Stimulated activated CD4-positive, alpha-beta T cell treated with anti-CD3 and anti-CD28 coated beads, Interleukin-12 subunit alpha, Interleukin-12 subunit beta, amount 100 ng/mL, for 4 hours (primary cell): ENCODE measurements at regions not wholly inside any gene's neighbourhood (a gene's known extent, or its start where the extent isn't known, plus 50 kb on each side); places are given as distances from the start of the nearest gene placed in this dataset.

Source experiments
- DNase-seq: peaks from one replicate; pipeline ENCODE4 v3.0.0-alpha.2; 2020

DNA sequence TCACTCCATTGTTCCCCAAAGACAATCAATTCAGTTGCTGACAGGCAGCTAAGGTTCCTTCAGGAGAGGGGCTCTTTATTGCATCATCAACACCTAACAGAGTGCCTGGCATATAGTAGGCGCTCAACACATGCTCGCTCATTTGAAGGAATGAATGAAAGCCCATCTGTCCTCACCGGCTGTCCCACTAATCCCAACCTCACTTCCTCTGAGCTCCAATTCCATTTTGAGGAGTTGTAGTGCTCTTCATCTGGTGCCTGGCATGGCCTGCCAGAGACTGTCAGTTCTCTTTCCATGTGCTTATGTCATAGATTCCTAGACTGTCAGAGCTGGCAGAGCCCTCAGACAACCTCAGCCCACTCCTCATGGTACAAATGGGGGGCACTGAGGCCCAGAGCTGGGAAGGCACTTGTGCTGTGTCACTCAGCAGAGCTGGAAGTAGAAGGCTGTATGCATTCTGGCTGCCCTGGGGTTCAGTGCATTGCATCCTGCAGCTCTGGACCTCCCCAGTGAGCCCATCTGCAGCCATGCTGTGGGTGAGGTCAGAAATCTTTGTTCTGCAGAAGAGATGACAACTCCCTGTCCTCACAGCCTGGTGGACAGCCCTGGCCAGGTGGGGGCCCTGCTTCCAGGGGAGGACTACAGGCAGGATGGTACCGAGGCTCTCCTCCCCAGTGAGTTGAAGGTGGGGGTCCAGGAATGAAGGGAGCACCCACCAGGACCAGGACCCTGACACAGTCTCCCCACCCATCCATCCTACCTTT lies 134.9 kb upstream of the PJA1 start:
- DNase-seq = no peak

DNA sequence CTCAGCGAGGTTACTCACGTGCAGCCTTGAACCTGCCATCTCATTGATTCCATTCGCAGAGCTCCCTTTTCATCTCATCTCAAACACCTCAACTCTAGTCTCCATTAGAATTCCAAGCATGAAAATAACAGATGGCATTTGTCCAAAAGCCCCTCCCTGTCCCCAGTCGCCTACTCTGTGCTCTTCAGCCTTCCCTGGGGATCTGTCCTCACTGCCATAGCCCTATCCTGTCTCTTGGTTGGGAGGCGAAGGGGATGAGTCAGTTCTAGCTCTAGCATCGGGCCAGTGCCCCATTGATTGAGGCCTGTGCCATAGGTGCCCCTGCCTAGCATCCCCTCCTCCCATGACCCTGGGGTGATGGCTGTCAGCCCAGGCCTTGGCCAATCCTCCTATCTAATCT lies 134.0 kb upstream of the PJA1 start:
- DNase-seq = no peak

DNA sequence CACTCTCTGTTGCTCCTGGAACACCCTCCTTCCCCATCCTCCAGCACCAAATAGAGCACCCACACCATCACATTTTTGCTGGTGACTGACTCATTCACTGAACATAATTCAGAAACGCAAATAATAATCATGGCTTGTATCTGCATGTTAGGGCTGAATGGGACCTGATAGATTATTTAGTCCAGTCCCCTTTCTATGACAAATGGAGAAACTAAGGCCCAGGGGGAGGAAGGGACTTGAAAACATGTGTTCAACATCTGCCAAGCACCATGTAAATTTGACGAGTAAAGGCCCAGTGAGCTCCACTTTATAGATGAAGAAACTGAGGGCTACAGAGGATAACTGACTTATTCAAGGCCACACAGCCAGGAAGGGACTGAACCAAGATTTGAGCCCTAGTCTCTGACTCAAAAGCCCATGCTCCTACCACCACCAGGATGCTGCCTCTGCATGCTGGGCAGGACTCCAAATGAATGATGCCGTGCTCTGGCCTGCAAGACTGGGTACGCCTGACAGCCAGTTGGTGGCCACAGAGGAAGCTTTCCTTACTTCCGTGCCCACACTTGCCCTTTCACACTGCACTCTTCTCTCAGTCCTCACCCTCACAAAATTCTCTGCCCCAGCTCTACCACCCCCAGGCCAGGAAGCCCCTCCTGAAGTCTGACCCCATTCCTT lies 133.3 kb upstream of the PJA1 start:
- DNase-seq = no peak

DNA sequence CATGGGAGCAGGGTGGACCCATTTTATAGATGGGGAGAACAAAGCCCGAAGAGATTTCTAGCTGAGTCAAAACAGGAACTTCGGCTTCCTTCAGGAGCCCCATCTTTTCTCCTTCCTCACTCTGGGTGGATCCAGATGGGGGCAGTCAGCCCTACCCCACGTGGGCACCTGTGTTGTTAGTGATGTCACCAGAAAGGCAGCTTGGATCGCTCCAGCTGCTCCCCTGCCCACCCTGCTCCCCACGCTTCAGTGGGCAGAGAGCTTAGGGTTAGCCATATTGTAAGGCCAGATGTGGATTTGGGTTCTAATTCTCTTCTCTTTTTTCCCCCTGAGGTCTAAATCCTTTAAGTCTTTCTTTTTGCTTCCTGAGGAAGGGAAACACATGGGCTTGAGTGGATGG lies 132.3 kb upstream of the PJA1 start:
- DNase-seq = no peak

DNA sequence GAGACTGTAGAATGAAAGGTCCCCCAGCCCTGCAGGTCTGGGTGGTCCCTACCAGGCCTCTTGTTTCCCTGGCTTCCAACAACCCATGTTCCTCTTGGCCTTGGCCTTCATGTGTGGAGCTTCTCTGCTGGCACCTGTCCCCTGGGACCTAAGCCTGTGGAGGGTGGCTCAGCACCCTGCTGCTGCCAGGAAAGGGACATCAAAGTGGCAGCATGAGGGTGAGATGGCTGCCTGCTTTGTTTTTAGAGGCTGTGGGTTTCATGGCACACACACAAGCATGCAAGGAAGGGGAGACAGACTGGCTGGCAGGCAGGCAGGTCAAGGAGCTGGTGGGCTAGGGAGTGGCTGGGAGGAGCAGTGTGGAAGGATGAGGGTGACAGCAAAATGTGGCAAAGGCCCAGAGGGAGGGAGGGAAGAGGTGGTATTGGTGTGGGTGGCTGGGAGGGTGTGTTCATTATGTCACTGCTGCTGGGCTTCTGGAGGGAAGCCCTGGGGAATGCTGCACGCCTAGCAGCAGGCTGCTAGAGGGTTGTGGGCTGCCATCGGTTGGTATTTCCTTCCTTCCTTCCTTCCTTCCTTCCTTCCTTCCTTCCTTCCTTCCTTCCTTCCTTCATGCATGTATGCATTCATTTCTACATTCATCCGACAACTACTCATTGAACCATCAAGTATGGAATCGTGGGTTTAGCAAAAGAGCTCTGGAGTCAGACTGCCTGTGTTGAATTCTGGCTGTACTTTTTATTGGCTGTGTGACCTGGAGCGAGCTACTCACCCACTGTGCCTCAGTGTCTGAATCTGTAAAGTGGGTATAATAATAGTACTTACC lies 128.7 kb upstream of the PJA1 start:
- no peak for DNase-seq

DNA sequence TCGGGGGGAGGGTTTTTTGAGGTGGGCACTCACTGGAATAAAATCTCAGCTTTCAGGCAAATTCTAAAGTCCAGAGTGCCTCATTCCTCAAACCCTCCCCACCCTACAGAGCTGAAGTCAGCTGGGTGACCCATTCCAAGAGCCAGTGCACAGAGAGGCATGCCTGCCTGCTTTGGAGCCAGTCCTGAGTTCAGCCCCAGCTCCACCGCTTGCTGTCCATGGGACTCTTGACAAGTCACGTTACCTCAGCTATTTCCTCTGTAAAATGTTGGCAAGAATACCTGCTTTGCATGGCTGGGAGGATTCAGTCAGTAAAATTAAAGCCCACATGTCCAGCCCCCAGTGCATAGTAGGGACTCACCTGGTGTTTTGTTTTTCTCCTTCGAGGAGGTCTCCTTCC lies 125.9 kb upstream of the PJA1 start:
- no peak for DNase-seq

DNA sequence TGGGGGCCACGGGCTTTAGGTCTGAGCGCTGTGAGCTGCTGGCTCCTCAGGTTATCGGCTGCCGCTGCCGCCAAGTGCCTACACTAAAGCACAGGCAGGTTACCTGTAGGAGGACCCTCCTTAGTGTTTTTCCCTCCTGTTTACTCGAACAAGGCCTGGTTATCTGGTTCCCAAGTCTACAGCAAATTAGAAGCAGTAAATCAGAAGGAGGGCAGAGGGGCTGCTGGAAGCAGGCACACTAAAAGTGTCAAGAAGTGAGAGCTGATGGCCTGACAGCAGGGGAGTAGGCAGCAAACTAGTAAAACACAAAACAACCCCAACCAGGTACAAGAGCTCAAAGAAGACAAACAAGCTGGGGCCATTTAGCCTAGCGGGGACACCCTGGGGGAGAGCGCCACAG lies 125.0 kb upstream of the PJA1 start:
- no peak for DNase-seq

DNA sequence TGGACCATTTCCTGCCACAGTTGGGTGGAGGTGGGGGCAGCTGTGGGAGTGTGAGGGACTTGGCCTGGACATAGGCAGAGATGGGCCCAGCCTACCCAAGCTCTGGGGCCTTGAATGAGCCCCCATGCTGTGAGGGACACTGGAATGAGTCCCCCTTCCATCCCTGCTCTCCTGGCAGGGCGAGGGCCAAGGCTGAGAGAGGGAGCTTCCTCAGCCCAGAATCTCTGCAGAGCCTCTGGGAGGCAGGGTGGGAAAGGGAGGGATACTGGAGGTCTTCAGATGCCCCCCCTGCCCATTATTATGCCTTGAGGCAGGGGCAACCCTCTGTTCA lies 124.5 kb upstream of the PJA1 start:
- no peak for DNase-seq

DNA sequence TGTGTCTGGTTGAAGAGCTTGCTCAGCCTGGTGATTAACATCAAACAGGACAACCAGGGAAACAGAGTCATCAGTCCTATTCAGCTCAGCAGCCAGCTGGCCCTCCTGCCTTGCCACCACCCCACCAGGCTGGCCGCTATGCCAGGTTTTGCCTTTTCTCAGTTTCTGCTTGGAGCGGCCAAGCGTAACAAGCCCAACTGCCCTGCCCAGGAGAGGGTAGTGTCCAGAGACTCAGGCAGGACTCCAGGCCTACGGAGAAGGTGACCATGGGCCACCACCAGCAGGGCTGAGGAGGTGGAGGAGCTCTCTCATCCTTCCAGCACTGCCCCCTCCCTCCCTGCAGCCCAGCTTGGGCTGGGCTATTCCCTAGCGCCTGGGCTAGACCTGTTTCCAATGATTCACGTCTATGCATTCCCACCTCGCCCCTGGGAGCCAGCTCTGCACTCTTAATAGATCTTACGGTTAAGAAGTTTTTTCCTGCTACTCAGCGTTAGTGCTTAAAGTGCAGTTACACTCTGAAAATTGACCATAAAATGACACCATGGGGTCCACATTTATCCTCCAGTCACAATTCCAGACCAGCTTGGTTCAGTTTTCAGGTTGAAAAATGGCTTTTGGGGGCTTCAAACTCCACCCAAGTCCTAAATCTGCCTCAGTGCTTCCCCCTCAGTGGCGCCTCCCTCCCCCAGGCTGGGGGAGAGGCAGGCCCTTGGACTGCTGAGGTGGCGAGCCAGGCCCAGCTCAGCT lies 124.0 kb upstream of the PJA1 start:
- DNase-seq = no peak

DNA sequence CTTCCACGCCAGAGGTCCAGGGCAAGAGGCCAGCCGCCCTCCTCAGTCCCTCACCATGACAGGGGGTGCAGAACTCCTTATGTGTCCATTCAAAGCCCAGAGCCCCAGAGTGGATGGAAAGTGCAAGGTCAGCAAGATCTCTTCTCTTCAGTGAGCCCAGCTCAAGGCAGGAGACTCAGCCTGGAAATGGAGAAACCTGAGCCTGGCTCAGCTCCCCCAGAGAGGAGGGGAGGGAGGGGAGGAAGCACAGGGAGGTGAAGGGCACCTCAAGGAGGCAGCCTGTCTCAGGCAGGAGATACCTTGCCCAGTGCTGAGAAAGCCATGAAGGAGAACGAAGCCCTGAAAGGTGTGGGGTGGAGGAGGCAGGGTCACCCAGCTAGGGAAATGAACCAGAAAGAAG lies 121.8 kb upstream of the PJA1 start:
- DNase-seq = no peak

DNA sequence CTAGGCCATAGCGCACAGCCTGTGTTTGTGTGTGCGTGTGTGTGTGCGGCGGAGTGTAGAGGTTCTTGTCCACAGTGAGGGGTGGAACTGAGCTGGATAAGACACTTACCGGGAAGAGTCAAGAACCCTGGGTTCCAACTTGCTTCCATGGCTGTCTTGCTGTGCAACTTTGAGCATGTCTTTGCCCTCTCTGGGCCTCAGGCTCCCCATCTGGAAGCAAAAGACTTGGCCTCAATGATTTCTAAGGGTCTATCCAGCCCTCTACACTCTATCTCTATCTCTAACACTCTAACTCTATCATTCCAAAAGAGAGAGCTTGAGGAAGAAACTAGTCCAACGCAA lies 121.3 kb upstream of the PJA1 start:
- DNase-seq = no peak

DNA sequence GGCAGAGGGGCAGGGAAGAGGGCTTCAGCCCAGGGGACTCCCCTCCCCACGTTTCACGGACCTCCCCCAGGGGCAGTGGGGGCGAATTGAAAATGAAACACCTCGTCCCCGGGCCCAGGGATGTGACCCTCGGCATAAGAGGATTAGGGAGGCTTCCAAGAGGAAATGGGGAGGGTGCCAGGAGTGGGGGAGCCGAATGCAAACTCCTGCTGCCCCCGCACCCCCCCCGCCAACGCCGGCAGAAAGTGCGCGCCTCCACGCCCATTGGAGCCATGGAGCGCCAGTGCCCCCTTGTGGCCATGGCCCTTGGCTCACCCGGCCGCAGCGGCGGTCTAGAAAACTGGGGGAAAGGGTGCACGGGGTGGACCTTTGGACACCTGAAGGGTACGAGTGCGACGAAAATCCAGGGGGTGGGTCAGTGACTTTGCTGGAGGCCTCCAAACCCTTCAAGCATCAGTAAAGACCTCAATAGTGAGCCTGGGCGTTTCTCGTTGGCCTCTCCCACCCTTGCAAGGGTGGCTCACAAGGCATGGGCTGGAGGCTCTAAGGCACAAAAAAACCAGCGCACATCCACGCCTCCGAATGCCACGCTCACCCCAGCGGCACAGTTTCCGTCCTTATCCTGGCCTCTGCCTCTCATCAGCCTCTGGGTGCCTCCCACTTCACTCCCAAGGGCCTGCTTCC lies 120.8 kb upstream of the PJA1 start:
- peak; percentile 55 for DNase-seq

DNA sequence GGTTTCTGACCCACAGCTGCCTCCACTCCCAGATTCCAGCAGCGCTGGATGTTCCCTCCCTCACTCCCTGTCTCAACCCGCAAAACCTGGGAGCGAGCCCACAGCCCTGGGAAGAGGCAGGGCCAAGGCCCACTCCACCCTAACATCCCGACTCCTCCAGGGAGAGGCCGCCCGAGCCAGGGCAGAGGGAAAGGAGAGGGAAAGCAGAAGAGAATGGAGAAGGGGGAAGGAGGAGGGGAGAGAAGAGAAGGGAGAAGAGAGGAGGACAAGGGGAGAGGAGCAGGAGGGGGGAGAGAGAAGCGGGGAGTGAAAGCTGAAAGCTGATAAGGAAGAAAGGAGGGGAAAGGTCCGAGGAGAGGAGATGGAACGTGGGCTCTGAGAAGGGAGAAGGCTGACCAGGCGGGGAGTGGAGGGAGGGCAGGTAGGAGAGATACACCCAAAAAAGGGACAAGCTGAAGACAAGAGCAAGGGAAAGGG lies 120.2 kb upstream of the PJA1 start:
- DNase-seq = no peak

DNA sequence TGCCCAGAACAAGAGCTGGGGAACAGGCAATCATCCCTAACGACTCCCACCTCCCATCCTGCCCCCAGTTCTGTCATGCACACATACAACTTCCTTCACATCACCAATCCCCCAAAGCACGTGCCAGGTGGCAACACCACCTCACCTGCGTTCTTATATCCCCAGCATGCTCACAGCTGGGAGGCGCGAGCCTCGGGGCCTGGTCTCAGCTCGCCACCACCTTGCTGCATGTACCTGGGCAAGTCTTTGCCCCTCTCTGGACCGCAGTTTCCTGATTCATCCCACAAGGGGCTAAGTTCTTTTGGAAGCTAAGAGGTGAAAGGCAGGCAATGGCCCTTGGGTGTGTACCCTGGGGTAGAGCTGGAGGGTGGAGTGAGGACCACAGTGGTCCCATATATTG lies 119.2 kb upstream of the PJA1 start:
- no peak for DNase-seq

DNA sequence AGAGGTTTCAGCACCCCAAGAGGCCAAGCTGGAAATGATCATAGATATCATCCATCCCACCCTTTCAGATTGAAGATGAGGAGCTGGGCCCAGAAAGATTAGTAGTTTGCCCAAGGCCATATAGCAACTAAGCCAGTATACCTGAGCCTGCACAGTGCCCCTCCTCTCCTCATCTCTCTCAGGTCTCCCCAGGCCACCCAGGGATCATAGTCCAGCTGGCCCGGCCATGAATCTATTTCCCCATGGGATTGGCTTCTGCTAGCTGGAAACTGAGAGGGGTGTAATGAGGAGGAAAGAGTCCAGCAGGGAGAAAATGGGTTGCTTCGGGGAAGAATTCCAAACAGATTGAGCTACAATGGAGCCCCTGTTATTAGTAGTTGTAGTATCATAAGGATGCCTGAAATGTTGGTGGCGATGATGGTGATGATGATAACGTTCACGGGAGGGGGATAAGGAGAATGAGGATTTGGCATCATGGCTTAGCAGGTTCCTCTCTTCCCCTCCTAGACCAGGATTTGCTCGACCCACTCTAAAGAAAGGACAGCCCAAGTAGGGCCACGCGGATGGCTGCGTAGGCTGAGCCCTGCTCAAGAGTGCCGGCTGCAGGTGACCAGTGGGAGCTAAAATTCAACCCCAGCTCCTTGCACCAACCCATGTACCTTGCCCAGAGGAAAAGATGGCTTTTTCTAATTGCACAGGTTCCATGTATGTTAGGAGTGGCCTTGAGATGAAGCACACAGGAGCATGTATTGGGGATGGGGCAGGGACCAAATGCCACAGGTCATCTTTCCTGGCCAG lies 117.8 kb upstream of the PJA1 start:
- DNase-seq = no peak

DNA sequence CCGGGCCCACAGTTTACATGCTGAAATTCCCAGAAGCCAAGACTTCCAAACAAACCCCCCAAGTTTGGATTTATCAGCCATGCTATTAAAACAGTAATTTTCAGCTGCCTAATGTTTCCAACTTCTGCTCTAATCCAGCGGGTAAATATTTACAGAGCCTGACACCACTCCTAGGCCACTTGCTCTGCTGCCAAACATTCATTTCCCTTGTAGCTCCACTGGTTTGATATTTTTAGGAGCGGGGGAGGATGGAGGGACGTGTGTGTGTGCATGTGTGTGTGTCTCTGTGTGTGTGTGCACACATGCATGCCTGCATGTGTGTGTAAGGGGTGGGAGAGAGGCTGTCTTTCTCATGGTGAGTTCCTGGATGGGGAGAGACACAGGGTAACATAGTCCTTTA lies 115.7 kb upstream of the PJA1 start:
- DNase-seq = no peak

DNA sequence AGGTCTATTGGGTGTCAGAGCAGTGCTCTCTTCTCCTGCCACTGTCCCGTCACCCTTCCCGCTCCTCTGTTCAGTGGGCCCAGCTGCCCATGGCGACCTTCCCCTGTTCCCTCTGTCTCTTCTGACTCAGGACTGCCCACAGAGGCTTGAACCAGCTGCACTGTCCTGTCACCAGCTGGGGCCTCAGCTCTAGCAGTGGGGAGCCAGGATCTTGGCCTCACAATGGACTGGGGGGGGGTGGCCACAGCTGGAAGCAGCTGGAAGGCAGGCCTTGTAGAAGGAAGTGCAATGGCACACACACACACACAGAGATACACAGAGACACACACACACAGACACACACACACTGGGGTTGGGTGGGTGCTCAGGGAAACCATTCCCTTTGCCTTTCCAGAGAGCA lies 114.0 kb upstream of the PJA1 start:
- no peak for DNase-seq

DNA sequence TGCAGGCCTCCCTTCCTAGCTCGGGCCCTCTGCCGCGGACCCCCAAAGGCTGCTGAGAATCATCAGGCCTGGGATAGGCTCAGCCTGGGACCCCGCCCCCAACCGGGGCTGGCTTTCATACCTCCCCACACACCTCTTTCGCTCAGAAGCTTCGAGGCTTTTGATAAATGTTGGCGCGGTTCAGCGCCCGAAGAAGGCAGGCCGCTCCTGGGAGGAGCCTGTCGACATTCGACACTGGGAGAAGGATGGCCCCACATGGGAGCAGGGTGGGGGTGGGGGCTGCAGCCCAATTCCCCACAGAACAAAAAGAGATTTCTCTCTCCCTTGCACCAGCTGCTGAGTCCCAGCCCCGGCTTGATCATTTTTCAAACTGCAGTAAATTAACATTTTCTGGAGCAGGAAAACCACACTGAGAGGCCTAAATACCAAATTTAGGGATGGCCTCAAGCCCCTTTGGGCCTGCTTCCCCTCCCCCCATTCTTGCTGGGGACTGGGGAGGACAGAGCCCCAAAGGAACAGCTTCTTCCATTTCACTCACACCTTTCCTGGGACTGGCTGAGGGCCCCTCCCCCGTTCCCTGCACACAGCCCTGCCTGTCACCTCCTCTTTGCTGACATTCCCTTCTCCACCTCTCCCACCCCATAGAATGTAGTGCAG lies 112.9 kb upstream of the PJA1 start:
- DNase-seq = no peak

DNA sequence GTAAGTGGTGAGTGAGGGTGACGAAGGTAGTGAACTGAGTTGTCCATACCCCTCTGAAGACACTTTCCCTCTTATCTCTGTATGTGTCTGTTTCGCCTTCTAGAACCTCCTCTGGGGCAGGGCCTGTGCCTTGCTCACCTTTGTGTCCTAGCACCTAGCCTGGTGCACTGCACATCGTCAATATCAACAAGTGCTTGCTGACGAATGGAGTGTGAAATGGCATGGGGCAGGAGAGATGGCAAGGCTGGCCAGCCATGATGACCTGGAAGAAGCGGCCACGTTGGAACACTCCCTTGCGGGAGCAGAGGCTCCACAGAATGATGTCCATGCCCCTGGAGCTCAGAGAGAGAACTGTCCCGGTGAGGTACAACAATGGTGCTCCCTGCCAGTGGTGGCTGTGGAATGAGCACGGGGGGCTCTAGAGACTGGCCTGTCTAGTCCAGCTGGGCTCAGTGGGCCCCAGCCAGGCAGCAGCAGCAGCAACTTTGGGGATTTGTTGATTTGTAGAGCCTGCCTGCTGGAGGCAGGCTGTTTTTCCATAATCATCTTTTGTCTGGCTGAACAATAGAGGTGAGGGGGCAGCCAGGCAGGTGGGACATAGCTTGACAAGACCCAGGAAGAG lies 112.2 kb upstream of the PJA1 start:
- no peak for DNase-seq

DNA sequence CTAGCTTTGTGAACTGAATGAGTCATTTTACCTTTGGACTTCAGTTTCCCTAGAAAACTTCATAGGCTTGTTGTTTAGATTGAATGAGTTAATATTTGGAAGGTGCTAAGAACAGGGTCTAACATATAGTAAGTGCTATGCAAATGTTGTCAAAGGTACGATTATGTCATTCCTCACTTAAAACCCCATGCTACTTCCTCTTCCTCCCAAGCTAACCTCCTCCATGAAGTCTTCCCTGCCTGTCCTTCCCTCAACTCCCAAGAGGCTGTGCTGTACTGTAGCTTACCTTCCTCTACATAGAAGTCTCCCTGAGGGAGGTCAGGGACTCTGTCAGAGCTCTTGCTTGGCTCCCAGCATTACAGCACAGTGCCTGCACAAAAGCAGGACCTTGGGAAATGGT lies 103.4 kb upstream of the PJA1 start:
- DNase-seq = no peak

DNA sequence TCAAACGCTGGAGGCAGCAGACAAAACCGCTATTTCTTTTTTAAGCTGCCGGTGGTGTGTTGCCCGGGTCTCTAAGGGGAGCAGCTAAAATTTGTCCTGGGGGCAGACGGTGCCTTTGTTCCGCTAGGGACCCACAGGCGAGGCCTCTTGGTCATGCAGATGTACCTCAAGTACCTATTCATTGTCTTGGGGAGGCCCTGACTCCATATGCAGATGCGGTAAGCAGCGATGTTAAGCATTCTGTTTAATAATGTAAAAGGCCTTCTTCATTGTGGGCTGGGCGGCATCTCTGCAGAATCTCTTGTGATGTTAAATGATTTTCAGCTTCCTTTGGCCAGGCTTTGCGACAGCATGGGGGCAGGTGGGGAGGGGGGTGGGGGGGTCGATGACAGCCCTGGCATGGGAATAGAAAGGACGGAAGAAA lies 98.9 kb upstream of the PJA1 start:
- no peak for DNase-seq
